ENCODE measurements at regions not wholly inside any gene's neighbourhood (a gene's known extent, or its start where the extent isn't known, plus 50 kb on each side); places are given as distances from the start of the nearest gene placed in this dataset.

DNA sequence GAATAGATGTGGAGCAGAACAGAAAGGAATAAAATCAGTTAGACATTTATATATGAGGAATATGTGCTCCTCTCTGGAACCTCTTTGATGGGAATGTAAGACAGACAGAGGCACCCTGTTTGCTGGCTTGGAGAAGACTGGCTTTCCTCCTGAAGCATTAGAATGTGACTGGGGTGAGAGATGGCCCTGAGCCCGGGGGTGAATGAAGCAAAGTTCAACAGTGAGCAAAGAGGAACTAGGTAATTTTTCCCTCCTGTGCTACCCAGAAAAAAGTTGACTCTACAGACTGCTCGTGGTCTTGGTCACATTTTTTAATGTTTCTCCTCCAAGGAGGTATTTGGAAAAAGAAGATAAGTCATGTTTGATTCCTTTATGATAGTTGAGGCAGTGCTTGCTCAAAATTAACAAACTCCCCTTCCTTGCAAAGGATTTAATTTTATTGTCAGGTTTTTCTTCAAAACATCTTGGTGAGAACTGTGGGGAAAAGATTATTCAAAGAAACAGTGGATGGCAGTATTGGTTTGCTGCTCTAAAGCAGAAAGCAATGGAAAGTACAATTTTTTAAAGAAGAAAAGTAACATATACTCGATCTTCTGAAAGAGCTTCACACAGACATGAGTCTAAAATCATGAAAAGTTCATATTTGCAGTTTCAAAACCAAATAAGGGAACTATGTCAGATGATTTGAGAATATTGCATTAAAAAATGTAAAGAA lies 370.4 kb upstream of the CDIN1 start:
- Histone ChIP-seq H3K27ac (no peak overlapping the region), H3K4me1 (replicated peaks) (no peaks in the 10 kb centered on the region), H3K9me3 (no peaks in the 10 kb centered on the region), H3K27me3 (replicated peaks; ENCODE audit: insufficient read depth) (no peaks in the 10 kb centered on the region), H3K4me3 (no peak overlapping the region), H3K36me3 (no peaks in the 10 kb centered on the region)
- 55% methylated on average over 3 of the region's 3 CpGs for WGBS
- no peak for DNase-seq (ENCODE audit: low spot score)
- TF ChIP-seq POLR2A (IDR thresholded peaks at IDR 0.05) (no peak), POLR2AphosphoS5 (IDR thresholded peaks at IDR 0.05) (no peak), CTCF (IDR thresholded peaks at IDR 0.05) (no peak)
- intact Hi-C loops (cut with DNase I): no loop called here

GRCh38 chr15:36210426-36210825 lies 369.0 kb upstream of the CDIN1 start:
- H3K4me3 ChIP-seq: no peak overlapping the region
- H3K4me1 ChIP-seq (replicated peaks): no peaks in the 10 kb centered on the region
- intact Hi-C loops (cut with DNase I): no loop called here
- TF ChIP-seq CTCF (IDR thresholded peaks at IDR 0.05) (no peak), POLR2A (IDR thresholded peaks at IDR 0.05) (no peak), POLR2AphosphoS5 (IDR thresholded peaks at IDR 0.05) (no peak)
- no peaks in the 10 kb centered on the region for H3K9me3 ChIP-seq
- WGBS: 85% methylated on average over 2 of the region's 2 CpGs
- H3K27ac ChIP-seq: no peak overlapping the region
- no peaks in the 10 kb centered on the region for H3K36me3 ChIP-seq
- no peak for DNase-seq (ENCODE audit: low spot score)
- H3K27me3 ChIP-seq (replicated peaks; ENCODE audit: insufficient read depth): no peaks in the 10 kb centered on the region

GRCh38 chr15:36218322-36218721 lies 361.1 kb upstream of the CDIN1 start:
- DNase-seq (ENCODE audit: low spot score): no peak
- H3K27ac ChIP-seq: no peak overlapping the region
- intact Hi-C loops (cut with DNase I): no loop called here
- TF ChIP-seq CTCF (IDR thresholded peaks at IDR 0.05): no peak
- TF ChIP-seq POLR2A (IDR thresholded peaks at IDR 0.05): no peak
- no peak for TF ChIP-seq POLR2AphosphoS5 (IDR thresholded peaks at IDR 0.05)
- H3K4me3 ChIP-seq: no peak overlapping the region
- WGBS: 47% methylated on average over 3 of the region's 3 CpGs
- no peaks in the 10 kb centered on the region for H3K9me3 ChIP-seq
- H3K4me1 ChIP-seq (replicated peaks): no peaks in the 10 kb centered on the region
- H3K36me3 ChIP-seq: no peaks in the 10 kb centered on the region
- no peaks in the 10 kb centered on the region for H3K27me3 ChIP-seq (replicated peaks; ENCODE audit: insufficient read depth)

- Histone ChIP-seq H3K27ac (no peak overlapping the region), H3K4me1 (replicated peaks) (no peaks in the 10 kb centered on the region), H3K4me3 (no peak overlapping the region), H3K36me3 (no peaks in the 10 kb centered on the region), H3K27me3 (replicated peaks; ENCODE audit: insufficient read depth) (no peaks in the 10 kb centered on the region), H3K9me3 (no peaks in the 10 kb centered on the region)
- intact Hi-C loops (cut with DNase I): no loop called here
- 47% methylated on average over 2 of the region's 2 CpGs for WGBS
- no peak for DNase-seq (ENCODE audit: low spot score)
- TF ChIP-seq CTCF (IDR thresholded peaks at IDR 0.05) (no peak), POLR2A (IDR thresholded peaks at IDR 0.05) (no peak), POLR2AphosphoS5 (IDR thresholded peaks at IDR 0.05) (no peak)
Observed at GRCh38 chr15:36218991-36219390, 360.4 kb upstream of the CDIN1 start.

GRCh38 chr15:36221992-36222391 lies 357.4 kb upstream of the CDIN1 start:
- Histone ChIP-seq H3K9me3 (no peaks in the 10 kb centered on the region), H3K4me3 (no peak overlapping the region), H3K4me1 (replicated peaks) (no peaks in the 10 kb centered on the region), H3K27ac (no peak overlapping the region), H3K36me3 (no peaks in the 10 kb centered on the region), H3K27me3 (replicated peaks; ENCODE audit: insufficient read depth) (no peaks in the 10 kb centered on the region)
- TF ChIP-seq CTCF (IDR thresholded peaks at IDR 0.05) (no peak), POLR2AphosphoS5 (IDR thresholded peaks at IDR 0.05) (no peak), POLR2A (IDR thresholded peaks at IDR 0.05) (no peak)
- WGBS: 94% methylated on average over 1 of the region's 1 CpG
- intact Hi-C loops (cut with DNase I): no loop called here
- DNase-seq (ENCODE audit: low spot score): no peak

Data from prostate gland (tissue), 2 donors.